IPS-18c (cell line): ENCODE measurements at regions not wholly inside any gene's neighbourhood (a gene's known extent, or its start where the extent isn't known, plus 50 kb on each side); places are given as distances from the start of the nearest gene placed in this dataset.

Experiments used
- H3K4me3 ChIP-seq: 2 replicates; pipeline ENCODE4 v1.7.0; 2013; ENCODE audit warnings: low read depth, mild to moderate bottlenecking, low read length, moderate library complexity; ENCODE audit not compliant: insufficient read depth
- H3K9me3 ChIP-seq: one replicate; pipeline ENCODE4 v1.6.1; 2013; ENCODE audit warnings: mild to moderate bottlenecking, low read length, moderate library complexity; ENCODE audit not compliant: control insufficient read depth, insufficient read depth

DNA sequence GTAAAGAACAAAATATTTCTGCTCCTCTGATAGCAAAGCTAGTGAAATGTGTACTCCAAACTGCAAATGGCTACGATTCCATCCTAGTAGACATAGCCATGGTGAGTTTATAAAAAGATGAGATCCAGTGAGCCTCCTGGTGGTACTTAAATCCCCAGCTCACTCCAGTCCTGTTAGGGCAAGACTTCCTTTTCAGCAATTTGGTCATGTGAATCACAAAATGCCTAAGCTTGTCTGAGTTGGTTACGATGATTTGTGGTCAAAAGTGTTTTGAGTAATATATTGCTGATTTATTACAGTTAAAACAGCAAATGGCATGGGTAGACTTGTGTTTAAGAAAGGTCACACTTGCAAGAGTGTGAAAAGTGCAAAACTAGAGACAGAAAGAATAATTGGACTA lies 102.7 kb upstream of the NAV3 start:
- Histone ChIP-seq H3K9me3 (no peaks in the 10 kb centered on the region), H3K4me3 (no peak overlapping the region)

DNA sequence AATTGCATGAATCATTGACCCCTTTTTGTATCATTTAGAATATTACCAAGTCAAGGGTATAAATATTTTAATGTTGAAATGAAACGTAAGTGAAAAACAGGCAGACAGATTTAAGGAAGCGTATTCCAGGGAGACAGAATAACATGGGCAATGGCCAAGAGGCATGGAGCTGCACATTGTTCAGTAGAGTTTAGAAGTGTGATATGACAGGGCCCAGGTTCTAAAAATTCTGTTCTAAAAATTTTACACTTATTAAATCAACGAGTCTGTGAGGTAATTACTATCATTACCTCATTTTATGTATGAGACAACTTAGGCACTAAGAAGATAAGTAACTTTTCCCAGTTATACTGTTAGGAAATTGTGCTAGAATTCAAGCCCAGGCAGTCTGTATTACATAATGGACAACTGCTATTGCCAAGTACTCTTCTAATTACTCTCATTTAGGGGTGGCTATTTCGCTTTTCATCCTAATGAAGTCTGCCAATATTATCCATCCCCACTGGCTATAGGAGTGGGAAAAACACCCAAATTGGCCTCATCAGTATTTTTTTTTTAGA lies 103.2 kb upstream of the NAV3 start:
- no peak overlapping the region for H3K4me3 ChIP-seq
- H3K9me3 ChIP-seq: no peaks in the 10 kb centered on the region

DNA sequence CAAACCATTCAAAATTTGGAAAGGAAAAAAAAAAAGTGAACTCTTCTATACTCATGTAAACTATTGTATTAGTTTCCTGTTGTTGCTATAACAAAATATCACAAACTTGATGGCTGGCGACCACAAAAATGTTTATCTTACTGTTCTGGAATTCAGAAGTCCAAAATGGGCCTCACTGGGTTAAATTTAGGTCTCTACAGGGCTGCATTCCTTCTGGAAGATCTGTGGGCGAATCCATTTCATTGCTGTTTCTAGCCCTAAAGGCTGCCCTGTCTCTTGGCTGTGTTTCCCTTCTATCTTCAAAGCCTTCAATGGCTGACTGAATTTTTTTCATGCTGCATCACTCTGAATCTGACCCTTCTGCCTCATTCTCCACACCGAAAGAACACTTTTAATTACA lies 105.1 kb upstream of the NAV3 start:
- H3K4me3 ChIP-seq: no peak overlapping the region

DNA sequence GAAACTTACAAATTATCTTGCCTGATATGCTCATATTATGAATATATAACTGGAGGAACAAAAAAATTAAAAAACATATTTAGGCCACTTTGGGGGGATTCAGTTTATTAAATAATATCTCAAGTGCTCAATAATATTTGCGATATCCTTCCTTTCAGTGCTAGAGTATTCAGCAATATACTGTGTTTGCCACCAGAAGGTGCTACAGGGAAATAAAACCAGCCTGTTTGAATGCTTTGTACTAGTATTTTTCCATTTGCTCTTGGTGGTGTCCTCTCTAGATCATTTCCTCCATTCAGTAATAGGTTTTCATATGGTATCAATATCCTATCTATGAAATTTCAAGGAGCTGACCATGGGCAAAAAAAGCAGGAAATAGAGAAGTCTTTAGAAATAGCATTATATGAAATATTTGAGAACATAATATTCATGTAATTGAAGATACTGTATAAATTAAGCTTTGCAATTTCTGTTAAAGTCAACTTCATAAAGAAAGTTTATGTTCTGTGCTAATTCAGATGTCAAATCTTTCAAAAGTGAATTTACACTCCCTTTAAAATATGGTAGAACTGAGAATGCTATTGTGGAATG lies 106.2 kb upstream of the NAV3 start:
- Histone ChIP-seq H3K4me3 (no peak overlapping the region), H3K9me3 (no peaks in the 10 kb centered on the region)

More for the DNA sequence above, 105.1 kb upstream of the NAV3 start:
- no peaks in the 10 kb centered on the region for H3K9me3 ChIP-seq

DNA sequence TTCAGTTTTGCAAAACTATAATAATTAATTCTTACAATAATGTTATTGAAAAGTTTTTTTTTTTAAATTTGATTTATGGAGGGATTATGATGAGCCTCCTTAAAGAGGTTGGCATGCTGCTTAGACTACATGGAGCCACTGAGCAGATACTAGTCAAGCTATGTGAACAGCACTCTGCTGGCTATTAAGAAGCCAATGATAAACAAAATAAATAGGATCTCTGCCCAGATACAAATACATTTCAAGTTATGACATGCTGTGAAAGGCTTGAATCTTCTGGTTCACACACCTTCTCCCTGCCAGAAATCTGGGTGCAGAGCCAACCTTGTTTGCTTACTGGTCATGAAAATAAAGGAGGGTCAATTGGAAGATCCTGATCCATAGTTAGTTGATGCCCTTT lies 107.4 kb upstream of the NAV3 start:
- no peaks in the 10 kb centered on the region for H3K9me3 ChIP-seq

DNA sequence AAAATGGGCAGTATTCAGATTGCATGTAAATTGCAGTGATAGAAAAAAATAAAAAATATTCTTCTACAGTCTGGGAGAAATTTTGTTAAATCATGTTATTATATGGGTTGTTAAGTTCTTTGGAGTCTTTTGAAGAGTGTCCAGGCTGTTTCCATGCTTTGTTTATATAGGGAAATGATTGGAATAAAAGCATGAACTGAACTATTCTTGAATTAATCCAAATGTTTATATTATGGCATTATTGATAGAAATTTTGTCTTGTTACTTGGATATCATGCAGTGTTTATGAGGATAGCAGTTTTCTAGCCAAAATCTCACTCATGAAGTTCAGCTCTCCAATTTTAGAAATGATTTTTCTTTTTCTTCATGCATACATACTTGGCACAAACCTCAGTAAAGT lies 108.2 kb upstream of the NAV3 start:
- Histone ChIP-seq H3K9me3 (no peaks in the 10 kb centered on the region), H3K4me3 (no peak overlapping the region)

More for the DNA sequence above, 107.4 kb upstream of the NAV3 start:
- no peak overlapping the region for H3K4me3 ChIP-seq

DNA sequence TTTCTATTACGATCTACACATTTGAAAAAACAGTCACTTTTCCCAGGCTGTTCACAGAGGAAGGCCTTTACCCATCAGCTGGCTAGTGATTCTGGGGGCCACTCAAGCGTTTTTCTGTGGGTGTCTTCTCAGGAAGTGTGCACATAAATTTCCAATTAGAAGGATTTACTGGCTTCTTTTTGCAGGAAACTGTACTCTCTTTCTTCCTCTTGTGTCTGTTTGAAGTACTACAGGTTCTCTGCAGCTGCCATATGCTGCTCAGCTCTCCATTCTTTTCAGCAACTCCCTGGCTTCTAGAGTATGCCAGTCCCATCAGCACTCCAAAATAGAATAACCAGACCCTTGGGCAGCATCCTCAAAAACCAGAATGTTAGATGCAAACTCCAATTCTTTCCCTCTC lies 110.4 kb upstream of the NAV3 start:
- H3K9me3 ChIP-seq: no peaks in the 10 kb centered on the region
- H3K4me3 ChIP-seq: no peak overlapping the region

DNA sequence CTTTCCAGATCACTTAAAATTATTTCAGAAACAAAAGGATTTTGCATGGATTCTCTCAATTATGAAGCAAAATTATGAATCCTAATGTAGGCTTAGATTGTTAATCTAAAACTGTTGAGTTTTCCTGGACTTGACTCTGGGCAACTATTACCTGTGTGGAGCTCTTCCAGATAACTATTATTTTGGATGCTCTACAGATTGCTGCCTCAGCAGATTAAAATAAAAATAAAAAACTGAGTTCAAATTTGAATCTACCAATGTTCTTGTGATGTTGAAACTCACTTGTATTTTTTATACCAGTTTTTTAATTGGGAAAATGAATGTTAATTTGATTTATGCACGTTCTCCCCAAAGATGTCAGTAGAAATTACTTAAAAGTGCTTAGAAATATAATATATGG lies 120.5 kb upstream of the NAV3 start:
- Histone ChIP-seq H3K4me3 (no peak overlapping the region), H3K9me3 (no peaks in the 10 kb centered on the region)

DNA sequence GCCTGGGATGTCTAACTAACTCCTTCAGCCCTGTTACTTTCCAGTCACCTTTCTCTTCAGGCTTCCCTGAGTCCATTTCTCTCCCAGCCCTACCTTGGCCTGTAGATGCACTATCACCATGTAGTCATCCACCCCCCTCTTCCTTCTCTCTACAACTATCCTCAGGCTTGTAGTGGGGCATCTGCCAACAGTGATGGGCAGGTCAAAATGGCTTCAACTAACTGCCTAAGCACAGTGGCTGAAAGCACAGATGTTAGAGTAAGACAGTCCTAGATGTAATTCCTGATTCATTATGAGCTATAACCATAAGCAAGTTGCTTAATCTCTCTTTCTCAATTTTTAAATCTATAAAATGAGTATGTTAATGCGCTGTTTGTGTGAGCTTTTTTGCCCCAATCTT lies 133.6 kb upstream of the NAV3 start:
- no peaks in the 10 kb centered on the region for H3K9me3 ChIP-seq

DNA sequence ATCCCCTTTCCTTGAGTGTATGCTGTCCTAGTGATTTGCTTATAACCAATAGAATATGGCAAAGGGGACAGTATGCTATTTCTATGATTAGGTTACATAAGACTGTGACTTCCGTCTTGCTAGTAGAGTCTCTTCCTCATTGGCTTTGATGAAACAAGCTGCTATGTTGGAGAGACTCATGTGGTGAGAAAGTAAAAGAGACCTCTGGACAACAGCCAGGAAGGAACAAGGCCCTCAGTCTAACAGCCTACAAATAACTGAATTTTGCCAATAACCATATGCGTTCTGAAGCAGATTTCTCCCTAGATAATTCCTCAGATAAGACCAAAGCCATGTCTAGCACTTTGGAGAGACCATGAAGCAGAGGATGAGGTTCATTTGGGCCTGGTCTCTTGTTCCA lies 134.5 kb upstream of the NAV3 start:
- H3K4me3 ChIP-seq: no peak overlapping the region

More for the DNA sequence above, 133.6 kb upstream of the NAV3 start:
- H3K4me3 ChIP-seq: no peak overlapping the region

DNA sequence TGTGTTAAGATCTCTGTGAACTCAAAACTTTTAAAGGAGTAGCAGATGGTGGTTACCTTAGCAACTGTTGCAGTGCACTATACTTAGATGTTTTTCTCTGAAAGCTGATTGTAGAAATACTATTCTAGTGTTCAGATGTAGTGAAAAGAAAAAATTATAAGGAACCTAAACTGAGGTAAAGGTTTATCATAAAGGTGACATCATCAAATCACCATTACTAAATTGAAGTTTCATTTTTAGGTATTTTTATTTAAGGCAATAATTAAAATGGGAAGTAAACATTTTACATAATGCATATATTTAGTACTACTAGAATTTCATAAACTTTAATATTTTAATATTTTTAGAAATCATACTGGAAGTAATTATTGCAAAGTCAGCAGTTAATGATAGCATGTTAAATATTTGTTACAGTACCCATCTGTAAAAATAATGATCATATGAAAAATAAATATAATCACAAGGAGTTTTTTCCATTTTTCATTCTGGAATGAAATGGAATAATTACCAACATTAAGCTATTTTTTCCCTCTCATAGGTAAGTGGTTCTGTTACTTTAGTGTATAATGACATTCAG lies 141.1 kb upstream of the NAV3 start:
- H3K9me3 ChIP-seq: no peaks in the 10 kb centered on the region
- no peak overlapping the region for H3K4me3 ChIP-seq

More for the DNA sequence above, 134.5 kb upstream of the NAV3 start:
- H3K9me3 ChIP-seq: no peaks in the 10 kb centered on the region

DNA sequence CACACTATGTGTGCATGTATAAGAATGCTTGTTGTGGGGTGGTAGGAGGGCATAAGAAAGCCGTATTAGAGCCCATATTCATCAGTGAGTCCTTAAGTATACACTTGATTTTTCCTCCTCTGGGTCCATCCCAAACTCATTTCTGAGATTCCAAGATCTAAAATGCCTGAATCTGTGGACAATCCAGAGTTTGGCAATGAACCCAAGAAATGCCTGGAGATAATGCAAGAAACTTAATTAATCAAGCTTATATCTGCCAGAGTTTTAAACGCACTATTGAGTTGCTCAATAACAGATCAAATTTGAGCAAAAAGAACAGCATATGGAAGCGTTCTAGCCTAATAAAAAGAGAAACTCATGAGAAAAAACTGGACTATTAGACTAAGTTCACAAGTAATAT lies 143.4 kb upstream of the NAV3 start:
- H3K4me3 ChIP-seq: no peak overlapping the region
- no peaks in the 10 kb centered on the region for H3K9me3 ChIP-seq

DNA sequence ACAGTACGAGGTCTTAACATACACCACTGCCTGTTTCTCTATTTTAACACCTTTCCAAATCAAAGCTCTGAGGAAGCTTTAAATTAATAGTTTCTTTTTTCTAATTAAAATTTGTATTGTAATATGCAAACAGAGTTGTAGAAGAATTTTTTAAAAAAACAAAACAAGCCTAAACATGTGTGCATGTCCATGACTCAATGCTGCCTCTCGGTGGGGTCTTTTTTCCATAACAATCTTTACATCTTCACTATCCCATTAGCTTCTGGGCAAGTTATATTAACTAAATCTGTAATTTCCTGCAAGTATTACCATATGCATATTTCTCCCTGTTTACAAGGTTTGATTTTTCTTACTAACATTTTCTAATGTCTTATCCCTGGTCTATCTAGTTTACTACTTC lies 143.9 kb upstream of the NAV3 start:
- no peaks in the 10 kb centered on the region for H3K9me3 ChIP-seq

DNA sequence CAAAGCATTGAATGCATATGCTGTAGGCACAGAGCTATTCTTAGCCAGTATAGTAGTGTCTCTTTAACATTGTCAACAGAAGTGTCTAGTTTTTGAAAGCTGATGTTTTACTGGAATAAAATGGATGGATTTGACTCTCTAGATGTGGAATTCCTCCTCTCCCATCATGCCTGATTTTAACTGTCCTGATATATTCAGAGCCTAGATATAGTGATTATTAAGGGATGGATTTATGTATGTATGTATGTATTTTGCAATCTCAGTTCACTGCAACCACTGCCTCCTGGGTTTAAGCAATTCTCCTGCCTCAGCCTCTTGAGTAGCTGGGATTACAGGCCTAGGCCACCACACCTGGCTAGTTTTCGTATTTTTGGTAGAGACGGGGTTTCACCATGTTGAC lies 144.8 kb upstream of the NAV3 start:
- H3K4me3 ChIP-seq: no peak overlapping the region
- no peaks in the 10 kb centered on the region for H3K9me3 ChIP-seq

More for the DNA sequence above, 143.9 kb upstream of the NAV3 start:
- no peak overlapping the region for H3K4me3 ChIP-seq

DNA sequence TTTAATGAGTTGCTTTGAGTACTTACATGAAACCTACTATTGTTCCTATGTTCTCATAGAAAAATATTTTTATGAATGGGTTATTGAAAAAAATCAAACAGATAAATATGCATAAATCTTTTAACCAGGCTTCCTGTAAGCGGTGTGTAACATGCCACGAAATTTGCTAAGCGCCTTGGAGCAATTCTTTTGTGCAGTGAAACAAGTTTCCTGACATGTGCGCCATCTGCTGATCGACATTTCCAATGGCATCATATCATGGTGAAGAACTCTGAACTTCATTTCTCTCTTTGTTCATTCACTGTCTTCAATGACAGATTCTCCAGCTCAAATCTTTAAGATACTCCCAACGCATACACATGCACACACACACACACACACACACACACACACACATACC lies 145.6 kb upstream of the NAV3 start:
- H3K4me3 ChIP-seq: no peak overlapping the region
- H3K9me3 ChIP-seq: no peaks in the 10 kb centered on the region

DNA sequence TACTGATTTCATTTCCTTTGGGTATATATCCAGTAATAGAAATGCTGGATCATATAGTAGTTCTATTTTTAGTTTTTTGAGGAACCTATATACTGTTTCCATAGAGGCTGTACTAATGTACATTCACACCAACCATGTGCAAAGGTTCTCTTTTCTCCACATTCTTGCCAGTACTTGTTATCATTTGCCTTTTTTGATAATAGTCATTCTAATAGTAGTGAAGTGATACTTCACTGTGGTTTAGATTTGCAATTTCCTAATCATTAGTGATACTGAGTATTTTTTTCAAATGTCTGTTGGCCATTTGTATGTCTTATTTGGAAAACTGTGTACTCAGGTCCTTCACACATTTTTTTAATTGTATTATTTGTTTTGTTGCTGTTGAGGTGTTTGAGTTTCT lies 148.2 kb upstream of the NAV3 start:
- H3K4me3 ChIP-seq: no peak overlapping the region
- H3K9me3 ChIP-seq: no peaks in the 10 kb centered on the region

DNA sequence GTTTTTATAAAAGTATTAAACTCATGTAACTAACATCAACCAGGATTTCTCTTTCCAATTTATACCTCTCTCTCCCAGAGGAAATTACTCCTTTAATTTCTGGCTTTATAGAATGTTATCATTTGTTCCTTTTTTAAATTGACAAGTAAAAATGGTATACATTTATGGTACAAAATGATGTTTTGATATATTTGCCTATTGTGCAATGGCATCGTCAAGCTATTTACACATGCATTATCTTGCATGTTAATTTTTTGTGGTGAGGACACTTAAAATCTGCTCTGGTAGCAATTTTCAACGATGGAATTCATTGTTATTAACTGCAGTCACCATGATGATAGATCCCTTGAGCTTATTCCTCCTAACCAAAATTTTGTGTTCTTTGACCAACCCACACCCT lies 149.0 kb upstream of the NAV3 start:
- H3K9me3 ChIP-seq: no peaks in the 10 kb centered on the region
- no peak overlapping the region for H3K4me3 ChIP-seq

DNA sequence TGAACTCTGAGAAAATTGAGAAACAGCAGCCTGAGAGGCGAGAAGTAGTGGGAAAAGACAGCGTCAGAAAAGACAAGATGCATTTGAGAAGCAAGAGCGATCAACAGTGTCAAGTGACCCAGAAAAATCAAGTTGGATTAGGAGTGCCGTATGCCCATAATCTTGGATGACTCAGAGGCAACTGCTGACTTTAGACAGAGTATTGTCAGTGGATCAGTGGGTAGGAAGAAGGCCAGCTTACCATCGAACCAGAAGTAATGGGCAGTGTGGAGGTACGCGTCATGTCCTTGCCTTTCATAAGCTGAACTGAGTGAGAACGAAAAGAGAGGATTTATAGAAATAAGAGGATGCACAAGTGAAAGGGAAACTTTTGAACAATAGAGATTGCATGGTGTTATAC lies 151.0 kb upstream of the NAV3 start:
- H3K9me3 ChIP-seq: no peaks in the 10 kb centered on the region
- H3K4me3 ChIP-seq: no peak overlapping the region

DNA sequence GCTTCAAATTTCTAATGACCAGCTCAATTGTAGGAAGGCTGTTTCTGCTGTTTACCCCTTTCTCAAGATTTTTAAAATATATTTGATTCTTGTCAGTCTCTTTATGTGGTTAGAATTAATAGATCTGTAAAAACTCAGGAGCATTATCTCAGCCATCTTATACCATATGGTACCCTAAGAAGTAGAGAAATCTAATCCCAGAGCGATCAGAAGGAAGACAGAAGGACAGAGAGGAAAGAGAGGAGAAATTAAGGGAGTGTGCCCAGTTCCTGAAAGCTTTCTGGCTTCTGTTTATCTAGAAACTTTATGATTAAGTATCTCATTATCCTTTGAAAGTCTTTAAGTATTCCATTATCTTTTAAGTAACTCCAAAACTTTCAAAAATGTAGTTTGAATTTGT lies 152.1 kb upstream of the NAV3 start:
- Histone ChIP-seq H3K4me3 (no peak overlapping the region), H3K9me3 (no peaks in the 10 kb centered on the region)
